Mucosa of descending colon (tissue), 3 donors: ENCODE measurements at regions not wholly inside any gene's neighbourhood (a gene's known extent, or its start where the extent isn't known, plus 50 kb on each side); places are given as distances from the start of the nearest gene placed in this dataset.

Experiments
- ATAC-seq: fragments of 200-7000 bp; cut with Tn5 transposase; one replicate; pipeline ENCODE4 v1.9.1; 2020; ENCODE audit warnings: mild to moderate bottlenecking, moderate library complexity
- DNase-seq, 3 donors: peaks; one replicate each; pipeline ENCODE4 v3.0.0-alpha.2; 2020
- H3K36me3 ChIP-seq: fragments of 200-600 bp; one replicate; pipeline ENCODE4 v1.8.0; 2021; ENCODE audit warnings: low read depth, mild to moderate bottlenecking
- H3K4me1 ChIP-seq: fragments of 200-600 bp; one replicate; pipeline ENCODE4 v1.8.0; 2021; ENCODE audit warnings: low read depth, mild to moderate bottlenecking
- H3K4me3 ChIP-seq: fragments of 200-600 bp; one replicate; pipeline ENCODE4 v1.8.0; 2021; ENCODE audit warnings: mild to moderate bottlenecking
- H3K9me3 ChIP-seq: fragments of 200-600 bp; one replicate; pipeline ENCODE4 v1.8.0; 2021; ENCODE audit warnings: mild to moderate bottlenecking
- CTCF ChIP-seq: fragments of 200-600 bp; IDR thresholded peaks from one replicate; pipeline ENCODE4 v1.8.0; 2022; ENCODE audit warnings: antibody characterized with exemption, mild to moderate bottlenecking
- intact Hi-C, 2 donors: fragments of 100-400 bp; cut with DNase I in 1 of 2; cut with micrococcal nuclease in 1 of 2; formaldehyde crosslinking; loops; one replicate each; pipeline versions ENCODE4 v1.11.0 to v1.11.1; 2022; cut with DNase I, micrococcal nuclease
- donor health status: DM: no; HTN: no; CAD: no; lungs with moderate emphysema.
- donor health status: DM: no; HTN: no; CAD: no.
- donor health status: DM: no; HTN: yes; CAD: no.

DNA sequence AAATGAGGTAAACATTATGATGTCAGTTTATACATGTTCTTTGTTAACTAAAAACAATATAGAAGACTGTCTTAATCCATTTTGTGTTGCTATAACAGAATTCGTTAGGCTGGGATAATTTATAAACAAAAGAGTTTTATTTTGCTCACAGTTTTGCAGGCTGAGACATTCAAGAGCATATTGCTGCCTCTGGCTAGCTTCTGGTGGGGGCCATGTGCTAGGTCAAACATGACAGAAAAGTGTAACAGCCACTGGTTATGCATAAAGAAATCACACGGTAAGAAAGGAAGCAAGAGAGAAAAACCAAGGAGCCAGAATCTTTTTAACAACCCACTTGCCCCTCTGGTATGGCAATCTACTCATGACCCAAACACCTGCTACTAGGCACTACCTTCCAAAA is 776.7 kb downstream of the PLOD2 start:
- Histone ChIP-seq H3K4me3 (no peak overlapping the region), H3K4me1 (no peaks in the 10 kb centered on the region), H3K36me3 (no peaks in the 10 kb centered on the region), H3K9me3 (peaks cover 14% of the 10 kb centered on the region)
- intact Hi-C loops, result no loop called here
- ATAC-seq (no peak), DNase-seq (no peak)
- no peak for TF ChIP-seq CTCF

DNA sequence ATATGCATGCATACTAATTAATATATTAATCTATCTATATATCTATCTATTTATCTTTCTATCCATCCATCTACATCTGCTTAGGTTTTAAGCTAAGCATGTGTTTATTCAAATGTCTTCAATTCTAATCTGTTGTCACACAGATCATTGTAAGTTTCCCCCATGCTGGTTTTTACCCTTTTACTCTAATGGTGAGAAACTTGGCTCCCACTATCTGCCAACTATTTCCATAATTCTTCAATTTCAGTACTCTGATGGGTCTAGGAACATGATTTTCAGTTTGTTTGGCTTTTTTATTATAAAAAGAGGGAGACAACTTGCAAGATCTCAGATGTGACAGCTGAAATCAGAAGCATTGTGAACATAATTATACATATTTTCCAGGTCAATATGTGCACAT is 773.8 kb downstream of the PLOD2 start:
- no peak for DNase-seq
- no peak for ATAC-seq
- no peak overlapping the region for H3K4me3 ChIP-seq
- H3K4me1 ChIP-seq, result no peaks in the 10 kb centered on the region
- TF ChIP-seq CTCF, result no peak
- no peaks in the 10 kb centered on the region for H3K36me3 ChIP-seq
- peaks cover 18% of the 10 kb centered on the region for H3K9me3 ChIP-seq
- intact Hi-C loops, result no loop called here

DNA sequence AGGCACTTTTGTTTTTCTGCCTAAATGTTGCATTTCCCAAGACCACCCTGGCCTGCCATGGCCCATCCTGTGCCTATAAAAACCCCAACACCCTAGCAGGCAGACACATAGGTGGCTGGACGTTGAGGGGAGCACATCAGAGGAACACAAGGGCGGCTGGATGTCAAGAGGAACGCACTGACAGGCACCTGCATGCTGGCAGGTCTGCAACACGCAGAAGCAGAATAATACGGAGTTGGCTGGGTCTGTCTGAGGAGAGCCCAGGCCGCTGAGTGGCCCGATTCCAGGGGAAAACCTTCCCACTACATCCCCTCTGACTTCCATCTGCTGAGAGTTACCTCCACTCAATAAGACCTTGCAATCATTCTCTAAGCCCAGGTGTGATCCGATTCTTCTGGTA is 765.6 kb downstream of the PLOD2 start:
- Histone ChIP-seq H3K4me1 (no peaks in the 10 kb centered on the region), H3K36me3 (no peaks in the 10 kb centered on the region), H3K9me3 (no peaks in the 10 kb centered on the region), H3K4me3 (no peak overlapping the region)
- ATAC-seq (no peak), DNase-seq (no peak)
- intact Hi-C loops, result no loop called here
- no peak for TF ChIP-seq CTCF

DNA sequence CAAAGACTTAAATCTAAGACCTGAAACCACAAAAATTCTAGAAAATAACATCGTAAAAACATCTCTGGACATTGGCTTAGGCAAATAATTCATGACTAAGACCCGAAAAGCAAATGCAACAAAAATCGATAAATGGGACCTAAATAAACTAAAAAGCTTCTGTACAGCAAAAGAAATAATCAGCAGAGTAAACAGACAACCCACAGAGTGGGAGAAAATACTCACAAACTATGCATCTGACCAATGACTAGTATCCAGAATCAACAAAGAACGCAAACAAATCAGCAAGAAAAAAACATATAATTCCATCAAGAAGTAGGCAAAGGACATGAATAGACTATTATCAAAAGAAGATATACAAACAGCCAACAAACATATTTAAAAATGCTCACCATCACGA is 749.4 kb downstream of the PLOD2 start:
- ATAC-seq, result no peak
- intact Hi-C loops, result no loop called here

GRCh38 chr3:145417678-145418077 is 743.3 kb downstream of the PLOD2 start:
- TF ChIP-seq CTCF, result no peak
- intact Hi-C loops, result no loop called here
- ATAC-seq, result no peak

More for the DNA sequence above, 749.4 kb downstream of the PLOD2 start:
- no peak for TF ChIP-seq CTCF
- H3K4me3 ChIP-seq, result no peak overlapping the region
- DNase-seq, result no peak
- H3K9me3 ChIP-seq, result no peaks in the 10 kb centered on the region
- no peaks in the 10 kb centered on the region for H3K36me3 ChIP-seq
- no peaks in the 10 kb centered on the region for H3K4me1 ChIP-seq

DNA sequence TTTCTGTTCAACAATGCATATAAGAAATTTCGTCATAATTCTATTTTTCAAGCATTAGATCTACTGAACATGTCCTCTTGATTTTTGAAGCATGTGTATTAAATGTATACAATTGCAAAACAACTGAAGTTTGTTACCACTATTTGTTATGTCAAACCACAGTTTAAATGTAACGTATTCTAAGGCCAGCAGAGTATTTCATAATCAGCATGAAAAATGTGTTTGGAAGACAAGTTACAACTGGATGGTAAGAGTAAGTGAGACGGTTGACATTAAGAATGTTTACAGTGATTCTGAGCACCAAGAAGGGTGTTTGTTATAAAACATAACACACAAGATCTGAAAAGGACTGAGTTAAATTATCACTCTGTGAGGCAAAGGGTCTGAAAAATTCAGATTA is 738.4 kb downstream of the PLOD2 start:
- DNase-seq, result no peak
- ATAC-seq, result no peak
- peaks cover 8% of the 10 kb centered on the region for H3K9me3 ChIP-seq
- no peaks in the 10 kb centered on the region for H3K4me1 ChIP-seq
- intact Hi-C loops, result no loop called here
- TF ChIP-seq CTCF, result no peak
- no peak overlapping the region for H3K4me3 ChIP-seq
- H3K36me3 ChIP-seq, result no peaks in the 10 kb centered on the region

More at GRCh38 chr3:145417678-145418077, 743.3 kb downstream of the PLOD2 start:
- DNase-seq, result no peak
- Histone ChIP-seq H3K4me3 (no peak overlapping the region), H3K9me3 (peaks cover 5% of the 10 kb centered on the region), H3K36me3 (no peaks in the 10 kb centered on the region), H3K4me1 (no peaks in the 10 kb centered on the region)
